GM12873 (cell line): ENCODE measurements at regions not wholly inside any gene's neighbourhood (a gene's known extent, or its start where the extent isn't known, plus 50 kb on each side); places are given as distances from the start of the nearest gene placed in this dataset.

ENCODE experiments used
- CTCF ChIP-seq: IDR thresholded peaks from 2 replicates; pipeline ENCODE4 v1.5.1; 2012; ENCODE audit warnings: low read depth, mild to moderate bottlenecking, moderate library complexity, low read length, control low read depth; ENCODE audit not compliant: insufficient read depth; ENCODE audit errors: missing control alignments

- no peak for TF ChIP-seq CTCF
These were observed 591.9 kb downstream of the DACH1 start for GRCh38 chr13:71274923-71275608.

DNA sequence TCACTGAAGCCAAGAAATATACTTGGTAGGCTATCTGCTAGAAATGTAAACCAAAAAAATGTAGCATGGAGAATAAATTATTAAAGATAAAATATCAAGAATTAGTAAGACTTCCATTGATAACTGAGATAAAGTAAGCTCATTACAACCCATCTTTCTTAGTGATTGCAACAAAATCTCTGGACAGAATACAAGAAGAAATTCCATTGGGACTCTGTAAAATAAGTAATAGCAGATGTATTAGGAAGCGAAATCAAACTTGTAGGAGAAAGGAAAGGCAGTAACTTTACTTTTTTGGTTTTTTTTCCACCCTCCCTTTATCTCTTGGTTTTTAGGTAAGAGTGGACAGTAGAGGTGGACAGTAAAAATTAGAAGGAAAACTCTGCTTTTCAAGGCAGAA is 605.7 kb downstream of the DACH1 start:
- no peak for TF ChIP-seq CTCF

GRCh38 chr13:71260246-71260645 is 606.8 kb downstream of the DACH1 start:
- TF ChIP-seq CTCF, result no peak

DNA sequence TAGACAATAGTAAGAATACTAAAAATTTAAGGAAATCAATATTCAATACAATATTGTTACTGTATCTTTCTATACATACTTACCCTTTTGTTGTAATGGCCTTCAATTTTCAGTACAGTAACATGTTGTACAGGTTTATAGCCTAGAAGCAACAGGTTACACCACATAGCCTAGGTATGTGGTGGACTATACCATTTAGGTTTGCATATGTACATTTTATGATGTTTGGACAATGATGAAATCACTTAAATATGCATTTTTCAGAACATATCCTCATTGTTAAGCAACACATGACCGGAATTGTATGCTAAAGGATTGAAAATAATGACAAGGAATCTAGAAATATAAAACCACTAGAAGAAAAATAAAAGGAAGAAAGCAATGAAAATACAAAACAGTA is 611.4 kb downstream of the DACH1 start:
- TF ChIP-seq CTCF, result no peak

- TF ChIP-seq CTCF, result no peak
These were observed 612.6 kb downstream of the DACH1 start for GRCh38 chr13:71254384-71254783.

DNA sequence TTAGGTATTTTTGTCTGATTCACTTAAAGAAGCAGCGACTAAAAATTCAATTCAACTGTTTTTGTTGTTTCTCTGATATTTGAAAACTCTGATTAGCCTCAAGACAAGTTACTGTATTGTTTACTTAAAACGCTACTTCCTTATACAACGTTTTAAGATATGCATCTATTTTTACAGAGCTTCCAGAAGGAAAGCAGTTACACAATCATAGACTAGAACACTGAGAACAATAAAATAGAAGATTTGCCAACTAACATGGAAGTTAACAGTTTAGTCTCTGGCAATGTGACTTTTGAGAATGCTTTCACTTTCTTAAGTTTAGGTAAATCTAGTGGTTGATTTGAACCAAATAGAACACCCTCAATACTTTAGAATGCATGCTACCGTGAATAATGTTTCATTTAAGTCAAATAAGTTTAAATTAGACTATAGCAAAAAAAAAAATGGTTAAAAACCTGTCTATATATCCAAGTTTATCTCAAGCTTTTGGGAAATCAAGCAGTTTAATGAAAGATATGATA is 614.8 kb downstream of the DACH1 start:
- no peak for TF ChIP-seq CTCF

DNA sequence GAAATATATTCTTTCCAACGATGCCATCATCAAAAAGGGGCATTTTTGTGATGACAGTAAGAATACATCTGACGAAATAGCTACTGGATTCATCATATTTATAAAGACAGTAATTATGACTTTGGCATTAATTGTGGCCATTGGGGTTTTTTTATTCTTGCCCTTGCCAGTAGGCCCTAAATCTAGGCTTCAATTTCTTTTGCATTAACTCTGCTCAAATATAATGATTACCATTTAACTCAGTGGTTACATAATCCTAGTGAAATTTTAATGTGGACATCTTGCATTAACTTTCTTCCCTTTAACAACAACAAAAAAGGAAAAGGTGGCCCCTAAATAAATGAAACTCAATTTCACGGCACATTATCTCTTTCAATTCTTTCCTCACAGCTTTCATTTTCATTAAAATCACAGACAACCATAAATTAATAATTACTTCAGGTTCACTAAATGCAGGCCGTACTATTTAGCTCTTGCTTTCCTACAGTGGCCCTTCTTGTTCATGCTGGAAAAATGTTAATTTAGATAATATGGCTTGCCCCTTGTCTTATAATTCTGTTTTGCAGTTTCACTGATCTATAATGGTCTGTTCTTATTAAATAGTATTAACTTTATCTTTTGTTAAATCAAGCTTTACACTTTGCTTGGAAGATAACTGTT is 615.6 kb downstream of the DACH1 start:
- TF ChIP-seq CTCF, result no peak
